Gastroesophageal sphincter (tissue), 4 donors: ENCODE measurements at regions not wholly inside any gene's neighbourhood (a gene's known extent, or its start where the extent isn't known, plus 50 kb on each side); places are given as distances from the start of the nearest gene placed in this dataset.

Experiments
- ATAC-seq: fragments of 150-250 bp; one replicate; pipeline ENCODE4 v1.9.1; 2016; ENCODE audit warnings: mild to moderate bottlenecking, moderate library complexity
- H3K27ac ChIP-seq, 4 donors: fragments of 200-600 bp; sonication (generic) in 3 of 4; 1 replicate in 3 of 4; 2 replicates in 1 of 4; pipeline ENCODE4 v1.5.1; 2016 to 2019
- H3K27me3 ChIP-seq: fragments of 200-600 bp; sonication (generic); one replicate; pipeline ENCODE4 v1.5.1; 2019
- H3K36me3 ChIP-seq, 2 donors: fragments of 200-600 bp; sonication (generic); one replicate each; pipeline ENCODE4 v1.5.1; 2019; ENCODE audit warnings: control low read depth in 1 of 2
- H3K4me1 ChIP-seq, 3 donors: fragments of 200-600 bp; sonication (generic); 1 replicate in 2 of 3; 2 replicates in 1 of 3; pipeline ENCODE4 v1.5.1; 2016 to 2019; ENCODE audit warnings: control low read depth in 2 of 3
- H3K4me3 ChIP-seq, 2 donors: fragments of 200-600 bp; sonication (generic); one replicate each; pipeline ENCODE4 v1.5.1; 2019; ENCODE audit warnings: mild to moderate bottlenecking in 1 of 2, moderate library complexity in 1 of 2
- H3K9me3 ChIP-seq, 3 donors: fragments of 200-600 bp; sonication (generic); one replicate each; pipeline ENCODE4 v1.5.1; 2017 to 2019; ENCODE audit warnings: control low read depth in 2 of 3
- CTCF ChIP-seq, 4 experiments: fragments of 200-600 bp in 2 of 4; fragments of 450-650 bp in 2 of 4; sonication (generic) in 1 of 4; IDR thresholded peaks; one replicate each; pipeline ENCODE4 v1.5.1; 2017 to 2019; ENCODE audit warnings: antibody characterized with exemption in 4 of 4, mild to moderate bottlenecking in 2 of 4, moderate library complexity in 2 of 4
- EP300 ChIP-seq: sonication (generic); formaldehyde crosslinking; IDR thresholded peaks from one replicate; pipeline ENCODE4 v1.6.1; 2017; ENCODE audit warnings: antibody characterized with exemption, mild to moderate bottlenecking
- POLR2A ChIP-seq, 2 donors: fragments of 450-650 bp; IDR thresholded peaks; one replicate each; pipeline ENCODE4 v1.6.1; 2017; ENCODE audit warnings: antibody characterized with exemption in 2 of 2, mild to moderate bottlenecking in 2 of 2, moderate library complexity in 1 of 2
- POLR2AphosphoS5 ChIP-seq: sonication (generic); formaldehyde crosslinking; IDR thresholded peaks from one replicate; pipeline ENCODE4 v1.6.1; 2017; ENCODE audit warnings: antibody characterized with exemption
- WGBS, 2 donors: methylation state at CpG; one replicate each; pipeline ENCODE4 v1.1.5; 2018; ENCODE audit warnings: low coverage in 1 of 2; 5-methylcytosine and 5-hydroxymethylcytosine counted together

DNA sequence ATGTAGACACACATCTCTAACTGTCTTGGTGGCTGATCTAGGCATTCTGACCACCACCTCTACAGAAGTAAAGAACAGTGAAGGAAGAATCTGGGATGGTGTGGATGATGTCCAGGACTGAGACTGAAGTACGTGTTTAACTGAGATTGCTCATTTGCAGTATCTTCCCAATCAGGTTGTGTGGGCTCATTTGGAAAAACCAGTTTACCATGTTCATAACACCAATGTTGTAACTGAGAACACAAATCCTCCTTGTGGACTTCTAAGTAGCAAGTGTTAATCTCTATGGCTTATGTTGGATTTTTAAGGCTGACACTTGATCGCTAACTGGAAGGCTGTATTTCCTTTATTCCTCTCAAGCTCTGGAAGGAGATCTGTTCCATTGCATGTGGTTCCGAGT lies 144.7 kb downstream of the ZNF518B start:
- no peak overlapping the region for H3K4me3 ChIP-seq
- no peaks in the 10 kb centered on the region for H3K4me1 ChIP-seq
- no peak for ATAC-seq
- H3K27me3 ChIP-seq: no peaks in the 10 kb centered on the region
- no peaks in the 10 kb centered on the region for H3K36me3 ChIP-seq
- TF ChIP-seq CTCF (IDR thresholded peaks at IDR 0.05) (no peak), EP300 (no peak), POLR2AphosphoS5 (no peak), POLR2A (IDR thresholded peaks at IDR 0.05) (no peak)
- H3K27ac ChIP-seq: no peak overlapping the region
- no peaks in the 10 kb centered on the region for H3K9me3 ChIP-seq
- WGBS, 2 donors: 94% methylated on average over 3 of the region's 3 CpGs; no CpG with 5 or more reads in 1 of the 2 donors

DNA sequence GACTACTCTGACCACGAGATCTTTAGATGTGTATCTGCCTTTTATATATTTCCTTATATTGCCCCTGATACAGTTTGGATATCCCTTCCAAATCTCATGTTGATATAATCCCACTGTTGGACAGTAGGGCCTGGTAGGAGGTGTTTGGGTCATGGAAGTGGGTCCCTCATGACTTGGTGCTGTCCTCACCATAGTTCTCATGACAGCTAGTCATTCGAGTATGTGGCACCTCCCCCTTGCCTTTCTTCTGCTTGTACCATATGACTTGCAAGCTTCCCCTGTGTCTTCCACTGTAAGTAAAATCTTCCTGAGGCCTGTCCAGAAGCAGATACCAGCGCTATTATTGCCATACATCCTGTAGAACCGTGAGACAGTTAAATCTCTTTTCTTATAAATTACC lies 145.3 kb downstream of the ZNF518B start:
- H3K27ac ChIP-seq: no peak overlapping the region
- no peaks in the 10 kb centered on the region for H3K4me1 ChIP-seq
- TF ChIP-seq EP300: no peak
- no peak for TF ChIP-seq POLR2AphosphoS5
- no peak for TF ChIP-seq CTCF (IDR thresholded peaks at IDR 0.05)
- TF ChIP-seq POLR2A (IDR thresholded peaks at IDR 0.05): no peak

GRCh38 chr4:10305816-10306215 lies 151.4 kb downstream of the ZNF518B start:
- Histone ChIP-seq H3K36me3 (no peaks in the 10 kb centered on the region), H3K4me1 (no peaks in the 10 kb centered on the region), H3K4me3 (no peak overlapping the region), H3K27me3 (no peaks in the 10 kb centered on the region), H3K9me3 (no peaks in the 10 kb centered on the region), H3K27ac (no peak overlapping the region)
- TF ChIP-seq CTCF (IDR thresholded peaks at IDR 0.05) (no peak), EP300 (no peak), POLR2A (IDR thresholded peaks at IDR 0.05) (no peak), POLR2AphosphoS5 (no peak)
- ATAC-seq: no peak

More for the DNA sequence above, 145.3 kb downstream of the ZNF518B start:
- no peak for ATAC-seq
- 75 to 82% methylated on average over 4 of the region's 4 CpGs for WGBS, 2 donors
- Histone ChIP-seq H3K4me3 (no peak overlapping the region), H3K27me3 (no peaks in the 10 kb centered on the region), H3K36me3 (no peaks in the 10 kb centered on the region), H3K9me3 (no peaks in the 10 kb centered on the region)

GRCh38 chr4:10303291-10303690 lies 153.9 kb downstream of the ZNF518B start:
- 100% methylated on average over 3 of the region's 4 CpGs; no CpG with 5 or more reads in 1 of the 2 donors for WGBS, 2 donors
- TF ChIP-seq EP300: no peak
- no peak for TF ChIP-seq POLR2AphosphoS5
- TF ChIP-seq POLR2A (IDR thresholded peaks at IDR 0.05): no peak
- no peak for TF ChIP-seq CTCF (IDR thresholded peaks at IDR 0.05)
- Histone ChIP-seq H3K27me3 (no peaks in the 10 kb centered on the region), H3K36me3 (no peaks in the 10 kb centered on the region), H3K9me3 (no peaks in the 10 kb centered on the region), H3K4me1 (no peaks in the 10 kb centered on the region), H3K4me3 (no peak overlapping the region), H3K27ac (no peak overlapping the region)
- ATAC-seq: no peak

GRCh38 chr4:10302096-10302495 lies 155.1 kb downstream of the ZNF518B start:
- 71 to 78% methylated on average over 2 of the region's 2 CpGs for WGBS, 2 donors
- no peak overlapping the region for H3K27ac ChIP-seq
- TF ChIP-seq POLR2AphosphoS5 (no peak), CTCF (IDR thresholded peaks at IDR 0.05) (no peak), EP300 (no peak), POLR2A (IDR thresholded peaks at IDR 0.05) (no peak)

More at GRCh38 chr4:10302096-10302495, 155.1 kb downstream of the ZNF518B start:
- ATAC-seq: no peak
- H3K4me3 ChIP-seq: no peak overlapping the region
- H3K27me3 ChIP-seq: no peaks in the 10 kb centered on the region
- H3K9me3 ChIP-seq: no peaks in the 10 kb centered on the region
- no peaks in the 10 kb centered on the region for H3K36me3 ChIP-seq
- H3K4me1 ChIP-seq: no peaks in the 10 kb centered on the region
